ENCODE measurements at regions not wholly inside any gene's neighbourhood (a gene's known extent, or its start where the extent isn't known, plus 50 kb on each side); places are given as distances from the start of the nearest gene placed in this dataset.

DNA sequence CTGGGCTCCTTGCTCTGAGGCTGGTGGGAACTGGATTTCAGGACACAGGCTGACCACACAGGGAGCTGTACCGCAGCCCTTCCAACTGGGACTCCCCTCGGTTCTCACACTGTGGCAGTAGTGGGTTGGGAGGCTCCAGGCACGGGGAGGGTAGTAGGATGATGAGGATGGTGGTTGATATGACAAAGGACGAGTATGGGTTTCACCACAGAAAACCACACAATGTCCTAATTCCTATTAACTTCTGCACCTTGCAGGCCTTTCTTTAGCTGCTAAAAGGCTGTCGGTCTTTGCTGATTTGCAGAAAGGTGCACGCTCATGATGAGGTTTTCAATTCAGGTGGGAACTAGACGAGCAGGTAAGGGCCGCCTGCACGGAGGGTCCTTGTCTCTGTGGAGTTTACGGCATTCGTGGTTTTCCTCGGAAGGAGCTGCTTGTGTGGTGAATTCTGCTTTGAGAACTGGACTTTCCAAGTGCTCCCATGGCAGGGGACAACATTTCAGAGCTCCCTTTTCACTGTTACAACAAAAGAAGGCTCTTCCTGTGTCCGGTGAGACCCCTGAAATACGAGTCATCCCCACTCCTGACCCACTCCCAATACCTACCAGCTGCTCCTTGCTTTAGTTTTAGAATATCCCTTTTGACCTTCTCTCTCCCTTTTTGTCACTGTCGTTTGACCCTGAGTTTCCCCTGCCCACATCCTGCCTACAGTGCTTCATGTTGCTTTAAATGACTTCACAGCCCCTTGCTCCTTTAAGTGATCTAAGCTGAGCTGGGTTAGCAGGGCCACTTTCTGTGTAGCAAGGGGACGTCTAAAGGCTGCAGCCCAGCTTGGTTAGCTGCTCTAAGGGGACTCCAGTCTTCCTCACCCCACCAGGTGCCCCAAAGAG lies 125.1 kb downstream of the MRPS6 start:
- Histone ChIP-seq H3K4me1 (replicated peaks in 1 of 4; ENCODE audit: control insufficient read depth in 3 of 4, insufficient read depth in 4 of 4, low read length in 3 of 4) (peaks cover 9 to 24% (median 17%) of the 10 kb centered on the region in 4 experiments), H2BK20ac (ENCODE audit: low read length) (peak overlapping the region; percentile 97), H3K79me1 (ENCODE audit: low read depth, low read length) (no peaks in the 10 kb centered on the region), H3K4me2 (ENCODE audit: insufficient read depth in 1 of 2, low read depth in 2 of 2, low read length in 2 of 2) (no peak overlapping the region), H2BK15ac (ENCODE audit: low read length) (0 out of 2 replicates have a peak overlapping the region, but pooled peaks have one; percentile 49), H2BK120ac (replicated peaks; ENCODE audit: low read depth, low read length) (peak overlapping the region; percentile 9), H4K20me1 (replicated peaks in 1 of 2; ENCODE audit: control insufficient read depth in 1 of 2, insufficient read depth in 2 of 2, low read length in 2 of 2) (no peaks in the 10 kb centered on the region), H3K14ac (ENCODE audit: insufficient read length) (no peak overlapping the region), H2AFZ (ENCODE audit: low read length) (no peak overlapping the region), H3K79me2 (ENCODE audit: control insufficient read depth in 1 of 2, insufficient read depth in 2 of 2, low read length in 2 of 2) (no peaks in the 10 kb centered on the region), H2AK5ac (ENCODE audit: low read depth, low read length) (peak overlapping the region; percentile 90; the same call in 1 of the 2 replicates), H4K5ac (ENCODE audit: insufficient read length, low read depth, low read length) (no peak overlapping the region), H3K9ac (replicated peaks in 1 of 4; ENCODE audit: extremely low read depth in 1 of 4, low read depth in 3 of 4, low read length in 3 of 4) (peak overlapping the region in 1 of 4 experiments; percentile 42; a peak in 1 of 7 replicates), H3K36me3 (ENCODE audit: control insufficient read depth in 2 of 4, insufficient read depth in 4 of 4, low read length in 3 of 4) (no peaks in the 10 kb centered on the region), H3K56ac (replicated peaks; ENCODE audit: insufficient read length, low read depth, low read length) (no peak overlapping the region), H2BK12ac (ENCODE audit: low read depth, low read length) (peak overlapping the region; percentile 86), H3K18ac (ENCODE audit: extremely low read depth, low read length) (0 out of 2 replicates have a peak overlapping the region, but pooled peaks have one; percentile 12), H2BK5ac (ENCODE audit: low read depth, low read length) (peak overlapping the region; percentile 76; the same call in 1 of the 2 replicates), H3K4me3 (ENCODE audit: extremely low read depth in 1 of 4, insufficient read depth in 2 of 4, low read depth in 3 of 4, low read length in 4 of 4) (no peak overlapping the region), H3K23me2 (ENCODE audit: low read depth, low read length) (peaks cover 7% of the 10 kb centered on the region), H3K9me3 (ENCODE audit: insufficient read depth in 2 of 2, low read depth in 1 of 2, low read length in 1 of 2) (0 out of 4 replicates have a peak, but pooled peaks cover 0 to under 1% of the 10 kb centered on the region in 2 experiments), H3K23ac (ENCODE audit: insufficient read length) (no peak overlapping the region), H4K91ac (replicated peaks; ENCODE audit: insufficient read length, low read length) (peak overlapping the region; percentile 36), H3K4ac (replicated peaks; ENCODE audit: insufficient read length, low read depth, low read length) (no peak overlapping the region), H3K27ac (ENCODE audit: low read depth, low read length) (no peak overlapping the region), H3K27me3 (replicated peaks in 1 of 4; ENCODE audit: control insufficient read depth in 3 of 4, extremely low read depth in 1 of 4, insufficient read depth in 3 of 4, low read length in 3 of 4) (no peaks in the 10 kb centered on the region), H4K8ac (ENCODE audit: extremely low read depth, insufficient read depth, low read length) (no peak overlapping the region)
- WGBS, 2 experiments (ENCODE audit: extremely low coverage in 1 of 2, insufficient coverage in 1 of 2, insufficient read length in 1 of 2, insufficient replicate concordance in 2 of 2, low coverage in 1 of 2, low lambda C conversion rate in 2 of 2, missing lambda C conversion rate in 1 of 2), result 84% methylated on average over 16 of the region's 16 CpGs; no CpG with 5 or more reads in 1 of the 2 experiments
- CTCF ChIA-PET (ENCODE audit: partially characterized antibody), result interaction anchor here (0.6 to 1.9 kb wide), 11 partner anchors 9 to 311 kb away, joined by 3 to 11 read pairs (median 4); no protein-coding TSS in a partner anchor
- TF ChIP-seq TAF1 (IDR thresholded peaks at IDR 0.05; ENCODE audit: low read depth, low read length), result no peak
- TF ChIP-seq RAD21 (IDR thresholded peaks at IDR 0.05 in 1 of 2, conservative IDR thresholded peaks at IDR 0.05 in 1 of 2; ENCODE audit: low read depth in 2 of 2, low read length in 2 of 2), result no peak
- no peak for TF ChIP-seq SIRT6 (IDR thresholded peaks at IDR 0.05; ENCODE audit: low read length)
- TF ChIP-seq GTF2F1 (IDR thresholded peaks at IDR 0.05; ENCODE audit: borderline replicate concordance, low read depth, low read length), result no peak
- TF ChIP-seq CTBP2 (IDR thresholded peaks at IDR 0.05; ENCODE audit: borderline replicate concordance, insufficient read depth, insufficient read length, low read length), result no peak
- no peak for TF ChIP-seq FOSL1 (IDR thresholded peaks at IDR 0.05; ENCODE audit: insufficient read depth, low read depth, low read length)
- TF ChIP-seq BRCA1 (IDR thresholded peaks at IDR 0.05; ENCODE audit: low read depth, low read length), result no peak
- POLR2A ChIA-PET (ENCODE audit: partially characterized antibody), result interaction anchor here (1.2 to 1.9 kb wide), 2 partner anchors 12 to 68 kb away, joined by 3 to 10 read pairs; no protein-coding TSS in a partner anchor
- DNase-seq (ENCODE audit: low read depth in 1 of 2, low spot score in 2 of 2), result peak in 1 of 2 experiments; percentile 44
- FAIRE-seq, result no peak

All from H1 (cell line).